HCT116 (cell line): ENCODE measurements at regions not wholly inside any gene's neighbourhood (a gene's known extent, or its start where the extent isn't known, plus 50 kb on each side); places are given as distances from the start of the nearest gene placed in this dataset.

ENCODE experiments used
- ATF3 ChIP-seq: IDR thresholded peaks from 2 replicates; pipeline ENCODE4 v1.6.1; 2012
- CEBPB ChIP-seq: IDR thresholded peaks from 2 replicates; pipeline ENCODE4 v1.6.1; 2012; ENCODE audit warnings: low read depth
- CTCF ChIP-seq, 3 experiments: fragments of 200-600 bp in 1 of 3; sonication (generic) in 1 of 3; IDR thresholded peaks in 2 of 3; conservative IDR thresholded peaks in 1 of 3; 2 replicates each; pipeline ENCODE4 v1.5.1; 2012 to 2017; ENCODE audit warnings: low read depth in 2 of 3, low read length in 2 of 3, antibody characterized with exemption in 1 of 3, borderline replicate concordance in 1 of 3, control low read depth in 1 of 3, mild to moderate bottlenecking in 1 of 3, mixed read lengths in 1 of 3, mixed run types in 1 of 3, moderate library complexity in 1 of 3; ENCODE audit not compliant: insufficient read depth in 1 of 3
- EZH2 ChIP-seq: fragments of 200-600 bp; sonication (generic); IDR thresholded peaks from 2 replicates; pipeline ENCODE4 v1.6.1; 2017; ENCODE audit warnings: antibody characterized with exemption, mixed run types
- POLR2A ChIP-seq: IDR thresholded peaks from 2 replicates; pipeline ENCODE4 v1.7.0; 2011; ENCODE audit warnings: borderline replicate concordance; ENCODE audit not compliant: insufficient read depth, insufficient read length; ENCODE audit errors: extremely low read depth
- POLR2AphosphoS5 ChIP-seq: IDR thresholded peaks from 2 replicates; pipeline ENCODE4 v1.6.1; 2011; ENCODE audit warnings: mild to moderate bottlenecking, low read depth, low read length, moderate library complexity
- REST ChIP-seq: IDR thresholded peaks from 2 replicates; pipeline ENCODE4 v1.6.1; 2012; ENCODE audit warnings: low read depth
- SIN3A ChIP-seq: IDR thresholded peaks from 2 replicates; pipeline ENCODE4 v1.6.1; 2012; ENCODE audit warnings: low read depth
- TCF7L2 ChIP-seq: IDR thresholded peaks from 2 replicates; pipeline ENCODE4 v1.7.0; 2011; ENCODE audit warnings: borderline replicate concordance, inconsistent platforms; ENCODE audit not compliant: insufficient read depth, insufficient read length; ENCODE audit errors: extremely low read depth

DNA sequence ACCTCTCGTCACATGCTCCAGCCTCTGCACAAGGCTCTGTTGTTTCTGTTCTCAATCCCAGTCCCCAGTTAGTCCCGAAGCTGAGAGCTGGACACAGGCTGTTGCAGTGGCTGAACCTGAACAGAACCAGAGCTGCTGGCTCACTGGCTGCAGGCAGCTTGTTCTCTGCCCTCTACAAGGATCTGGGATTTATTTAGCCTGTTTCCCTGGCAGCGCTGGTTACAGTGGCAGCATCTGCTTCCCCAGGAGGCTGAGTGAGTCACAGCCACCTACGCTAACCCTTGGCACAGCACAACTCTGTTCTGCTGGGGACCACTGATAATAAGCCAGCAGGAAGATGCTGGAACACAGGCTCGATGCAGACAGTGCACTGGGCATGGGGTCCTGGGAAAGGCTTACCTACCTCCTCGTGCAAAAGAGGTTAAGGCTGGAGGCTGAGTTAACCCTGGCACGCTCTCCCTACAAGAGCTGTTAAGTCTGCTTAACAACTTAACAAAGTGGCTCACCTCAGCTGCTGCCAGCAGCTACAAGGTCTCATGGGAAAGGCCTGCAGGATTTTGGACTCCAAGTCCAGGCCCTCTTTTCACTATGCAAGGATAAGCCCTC lies 299.6 kb downstream of the PCNX1 start:
- TF ChIP-seq EZH2 (no peak), POLR2AphosphoS5 (no peak), ATF3 (no peak), CTCF (IDR thresholded peaks at IDR 0.05 in 2 of 3, conservative IDR thresholded peaks at IDR 0.05 in 1 of 3; ENCODE audit: borderline replicate concordance in 1 of 3, insufficient read depth in 1 of 3, low read depth in 2 of 3, low read length in 2 of 3) (no peak), REST (no peak), TCF7L2 (no peak), POLR2A (no peak), SIN3A (no peak), CEBPB (no peak)
